ENCODE measurements at regions not wholly inside any gene's neighbourhood (a gene's known extent, or its start where the extent isn't known, plus 50 kb on each side); places are given as distances from the start of the nearest gene placed in this dataset.

DNA sequence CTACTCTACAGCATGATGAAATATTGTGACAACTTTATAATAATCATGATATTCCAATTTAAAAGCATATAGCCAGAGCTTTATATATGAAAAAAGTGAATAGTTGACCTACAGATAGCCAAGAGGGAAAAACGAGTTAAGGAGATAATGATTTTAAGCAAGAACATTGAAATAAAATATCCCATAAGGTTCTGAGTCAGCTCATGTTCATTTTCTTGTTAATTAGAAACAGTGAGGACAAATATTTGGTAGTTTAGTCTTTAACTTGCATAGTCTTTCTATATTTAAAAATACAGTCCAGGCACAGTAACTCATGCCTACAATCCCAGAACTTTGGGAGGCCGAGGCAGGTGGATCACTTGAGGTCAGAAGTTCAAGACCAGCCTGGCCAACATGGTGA lies 55.8 kb upstream of the CDH6 start:
- Mint-ChIP-seq H3K9me3 (ENCODE audit: low read depth, unreplicated experiment) (no peaks in the 10 kb centered on the region), H3K27me3 (ENCODE audit: unreplicated experiment) (no peaks in the 10 kb centered on the region), H3K27ac (ENCODE audit: unreplicated experiment) (no peak overlapping the region), H3K4me1 (ENCODE audit: low read depth, unreplicated experiment) (no peaks in the 10 kb centered on the region), H3K36me3 (ENCODE audit: insufficient read depth, unreplicated experiment) (no peaks in the 10 kb centered on the region), H3K4me3 (ENCODE audit: low read depth, unreplicated experiment) (no peak overlapping the region)
- no TSS peak for BruUV-seq (replicated peaks)
- intact Hi-C loops (cut with micrococcal nuclease; ENCODE audit: unreplicated experiment), result no loop called here
- no peak for DNase-seq
- CTCF ChIA-PET, result no interaction called here
- TF ChIP-seq, protein P1, sequence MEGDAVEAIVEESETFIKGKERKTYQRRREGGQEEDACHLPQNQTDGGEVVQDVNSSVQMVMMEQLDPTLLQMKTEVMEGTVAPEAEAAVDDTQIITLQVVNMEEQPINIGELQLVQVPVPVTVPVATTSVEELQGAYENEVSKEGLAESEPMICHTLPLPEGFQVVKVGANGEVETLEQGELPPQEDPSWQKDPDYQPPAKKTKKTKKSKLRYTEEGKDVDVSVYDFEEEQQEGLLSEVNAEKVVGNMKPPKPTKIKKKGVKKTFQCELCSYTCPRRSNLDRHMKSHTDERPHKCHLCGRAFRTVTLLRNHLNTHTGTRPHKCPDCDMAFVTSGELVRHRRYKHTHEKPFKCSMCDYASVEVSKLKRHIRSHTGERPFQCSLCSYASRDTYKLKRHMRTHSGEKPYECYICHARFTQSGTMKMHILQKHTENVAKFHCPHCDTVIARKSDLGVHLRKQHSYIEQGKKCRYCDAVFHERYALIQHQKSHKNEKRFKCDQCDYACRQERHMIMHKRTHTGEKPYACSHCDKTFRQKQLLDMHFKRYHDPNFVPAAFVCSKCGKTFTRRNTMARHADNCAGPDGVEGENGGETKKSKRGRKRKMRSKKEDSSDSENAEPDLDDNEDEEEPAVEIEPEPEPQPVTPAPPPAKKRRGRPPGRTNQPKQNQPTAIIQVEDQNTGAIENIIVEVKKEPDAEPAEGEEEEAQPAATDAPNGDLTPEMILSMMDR (IDR thresholded peaks at IDR 0.05; ENCODE audit: unreplicated experiment), result no peak

DNA sequence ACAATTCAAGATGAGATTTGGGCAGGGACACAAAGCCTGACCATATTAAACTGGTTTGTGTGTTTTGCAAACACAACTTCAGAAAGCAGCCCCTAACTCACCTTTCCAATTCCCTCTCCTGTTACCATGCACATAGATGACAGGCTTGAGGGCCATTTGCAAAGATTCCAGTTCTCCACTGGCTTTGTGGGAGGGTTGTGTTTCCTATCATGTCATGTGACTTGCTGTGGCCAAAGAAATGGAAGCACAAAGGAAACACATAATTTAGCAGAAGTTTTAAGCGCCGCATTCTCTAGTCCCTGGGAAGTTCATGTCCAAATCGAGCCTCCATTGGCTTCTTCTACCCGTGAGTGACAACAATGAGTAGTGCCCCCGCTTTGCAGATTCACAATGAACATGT lies 57.9 kb upstream of the CDH6 start:
- H3K4me1 Mint-ChIP-seq (ENCODE audit: low read depth, unreplicated experiment), result no peaks in the 10 kb centered on the region
- TF ChIP-seq, protein P1 (IDR thresholded peaks at IDR 0.05; ENCODE audit: unreplicated experiment), result no peak
- no peak for DNase-seq
- no peak overlapping the region for H3K4me3 Mint-ChIP-seq (ENCODE audit: low read depth, unreplicated experiment)
- no peaks in the 10 kb centered on the region for H3K27me3 Mint-ChIP-seq (ENCODE audit: unreplicated experiment)
- H3K27ac Mint-ChIP-seq (ENCODE audit: unreplicated experiment), result no peak overlapping the region
- BruUV-seq (replicated peaks), result no TSS peak
- no peaks in the 10 kb centered on the region for H3K36me3 Mint-ChIP-seq (ENCODE audit: insufficient read depth, unreplicated experiment)
- CTCF ChIA-PET, result no interaction called here
- intact Hi-C loops (cut with micrococcal nuclease; ENCODE audit: unreplicated experiment), result no loop called here
- H3K9me3 Mint-ChIP-seq (ENCODE audit: low read depth, unreplicated experiment), result no peaks in the 10 kb centered on the region

DNA sequence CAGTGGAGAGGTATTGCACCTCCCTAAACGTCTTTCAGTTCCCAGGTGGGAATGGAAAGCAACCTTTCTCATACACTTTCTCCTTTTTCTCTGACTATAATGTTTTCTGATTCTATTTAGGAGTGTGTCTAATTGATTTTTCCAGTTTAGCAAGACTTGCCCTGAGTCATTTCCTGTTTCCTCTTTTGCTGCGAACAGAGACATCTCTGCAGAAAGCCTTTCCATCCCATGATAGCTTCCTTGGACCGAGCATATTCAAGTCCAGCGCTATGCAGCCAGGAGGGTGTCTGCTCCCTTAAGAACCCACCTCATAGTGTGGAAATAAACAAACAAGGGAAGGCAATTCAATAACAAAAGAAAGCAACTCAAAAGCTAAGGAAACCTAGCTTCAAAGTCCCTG lies 60.0 kb upstream of the CDH6 start:
- no peak overlapping the region for H3K4me3 Mint-ChIP-seq (ENCODE audit: low read depth, unreplicated experiment)
- peak overlapping the region; percentile 28 for H3K27ac Mint-ChIP-seq (ENCODE audit: unreplicated experiment)
- no TSS peak for BruUV-seq (replicated peaks)
- no peaks in the 10 kb centered on the region for H3K36me3 Mint-ChIP-seq (ENCODE audit: insufficient read depth, unreplicated experiment)
- TF ChIP-seq, protein P1 (IDR thresholded peaks at IDR 0.05; ENCODE audit: unreplicated experiment), result no peak
- CTCF ChIA-PET, result interaction anchor here (0.5 kb wide), 1 partner anchor 628 kb away, joined by 3 read pairs; no protein-coding TSS in a partner anchor
- H3K4me1 Mint-ChIP-seq (ENCODE audit: low read depth, unreplicated experiment), result no peaks in the 10 kb centered on the region
- DNase-seq, result peak; percentile 5
- H3K27me3 Mint-ChIP-seq (ENCODE audit: unreplicated experiment), result no peaks in the 10 kb centered on the region
- intact Hi-C loops (cut with micrococcal nuclease; ENCODE audit: unreplicated experiment), result no loop called here
- H3K9me3 Mint-ChIP-seq (ENCODE audit: low read depth, unreplicated experiment), result no peaks in the 10 kb centered on the region

DNA sequence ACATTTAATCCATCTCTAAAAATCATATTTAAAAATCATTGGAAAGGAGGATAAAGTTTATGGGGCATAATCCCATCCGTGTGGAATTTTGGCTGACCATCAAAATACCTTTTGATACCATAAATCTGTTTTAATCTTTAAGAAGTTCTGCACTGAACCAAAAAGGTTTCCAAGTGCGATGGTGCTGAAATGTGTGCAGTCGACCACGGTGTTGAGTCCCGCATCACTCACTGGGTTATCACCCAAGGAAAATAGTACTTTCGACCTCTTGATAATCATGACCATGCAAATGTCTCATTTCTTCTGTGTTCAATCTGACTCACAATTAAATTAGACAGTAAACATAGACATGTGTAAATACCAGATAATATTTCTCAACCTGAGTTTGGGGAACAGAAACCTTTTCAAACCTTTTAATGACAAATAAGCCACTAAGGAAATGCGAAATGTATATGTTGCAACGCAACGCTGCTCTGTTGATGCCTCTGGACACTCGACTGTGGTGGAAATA lies 62.0 kb upstream of the CDH6 start:
- TF ChIP-seq, protein P1 (IDR thresholded peaks at IDR 0.05; ENCODE audit: unreplicated experiment), result no peak
- Mint-ChIP-seq H3K36me3 (ENCODE audit: insufficient read depth, unreplicated experiment) (no peaks in the 10 kb centered on the region), H3K4me3 (ENCODE audit: low read depth, unreplicated experiment) (no peak overlapping the region), H3K9me3 (ENCODE audit: low read depth, unreplicated experiment) (peaks cover 3% of the 10 kb centered on the region), H3K27ac (ENCODE audit: unreplicated experiment) (no peak overlapping the region), H3K4me1 (ENCODE audit: low read depth, unreplicated experiment) (no peaks in the 10 kb centered on the region), H3K27me3 (ENCODE audit: unreplicated experiment) (no peaks in the 10 kb centered on the region)
- no peak for DNase-seq
- BruUV-seq (replicated peaks), result no TSS peak
- CTCF ChIA-PET, result no interaction called here
- intact Hi-C loops (cut with micrococcal nuclease; ENCODE audit: unreplicated experiment), result no loop called here
